Stimulated activated CD4-positive, alpha-beta T cell treated with anti-CD3 and anti-CD28 coated beads, Interleukin-2, amount 100 ng/mL, for 48 hours (primary cell): ENCODE measurements at regions not wholly inside any gene's neighbourhood (a gene's known extent, or its start where the extent isn't known, plus 50 kb on each side); places are given as distances from the start of the nearest gene placed in this dataset.
"Not testable (repeated sequence)": the region's sequence is repeated elsewhere in the genome, so short reads cannot be mapped to it uniquely, and the experiment has no call there.

Experiments used
- DNase-seq, 2 donors: peaks; one replicate each; pipeline ENCODE4 v3.0.0-alpha.2; 2020

GRCh38 chr7:69228212-69228811 is 370.0 kb upstream of the AUTS2 start:
- no peak for DNase-seq

DNA sequence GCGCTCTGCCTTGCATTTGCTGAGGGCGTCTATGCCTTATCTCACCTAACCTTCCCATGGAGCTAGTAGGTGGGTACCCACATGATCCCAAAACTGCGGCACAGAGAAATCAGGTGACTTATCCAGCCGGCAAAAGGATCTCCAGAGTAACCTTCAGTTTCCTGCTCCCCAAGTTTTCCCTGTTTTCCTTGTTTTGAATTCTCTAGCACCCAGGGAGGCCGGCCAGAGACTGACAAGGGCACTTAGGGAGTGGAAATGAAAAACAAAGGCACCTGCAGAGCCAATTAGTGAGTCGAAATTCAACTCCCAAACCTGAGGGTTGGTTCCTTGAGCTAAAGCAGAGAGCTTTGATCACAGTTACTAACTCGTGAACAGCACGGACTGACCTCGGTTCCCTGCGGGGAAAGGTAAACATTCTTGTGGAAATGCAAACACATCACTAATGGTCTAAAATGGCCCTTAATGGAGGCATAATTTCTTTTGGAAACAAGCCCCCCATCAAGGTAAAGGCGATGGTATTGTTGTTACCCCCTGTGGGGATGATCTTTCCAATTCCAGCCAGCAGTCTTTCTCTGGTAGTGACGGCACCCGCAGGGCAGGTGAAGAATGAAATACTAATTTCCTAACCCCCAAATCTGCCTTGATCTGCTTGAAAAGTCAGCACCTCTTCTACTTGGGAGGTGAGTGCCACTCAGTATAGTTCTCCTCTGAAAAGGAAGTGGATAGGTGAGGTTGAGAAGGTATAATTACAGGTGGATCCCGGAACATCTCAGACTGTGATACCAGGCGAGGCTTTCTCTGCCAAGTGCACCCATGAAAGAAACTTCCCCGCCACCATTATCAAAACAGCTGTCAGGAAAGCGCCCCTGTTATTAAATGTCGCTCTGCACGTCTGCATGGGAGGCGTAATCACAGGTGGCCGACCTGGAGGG is 365.6 kb upstream of the AUTS2 start:
- DNase-seq, result no peak

- no peak for DNase-seq
Observed at GRCh38 chr7:69237541-69237940, 360.7 kb upstream of the AUTS2 start.

DNA sequence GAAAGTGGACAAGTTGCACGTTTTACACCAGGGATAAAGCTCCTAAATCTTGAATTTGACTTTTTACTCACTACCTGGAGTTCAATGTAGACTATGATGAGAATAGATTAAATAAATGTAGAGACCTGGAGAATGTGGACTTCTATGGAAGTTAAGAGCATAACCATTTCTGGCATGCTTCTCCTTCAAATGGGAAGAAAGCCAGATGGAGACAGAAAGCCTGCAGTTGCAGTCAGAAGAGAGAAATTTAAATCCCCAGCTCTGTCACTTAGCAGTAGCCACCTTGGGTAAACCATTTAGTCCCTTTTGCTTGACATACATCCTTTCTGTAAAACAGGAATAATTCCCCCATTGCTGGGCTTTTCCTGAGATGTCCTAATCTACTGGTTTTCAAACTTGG is 355.3 kb upstream of the AUTS2 start:
- no peak for DNase-seq

GRCh38 chr7:69244701-69245100 is 353.6 kb upstream of the AUTS2 start:
- no peak for DNase-seq

- no peak for DNase-seq
Observed at GRCh38 chr7:69245646-69246045, 352.6 kb upstream of the AUTS2 start.

DNA sequence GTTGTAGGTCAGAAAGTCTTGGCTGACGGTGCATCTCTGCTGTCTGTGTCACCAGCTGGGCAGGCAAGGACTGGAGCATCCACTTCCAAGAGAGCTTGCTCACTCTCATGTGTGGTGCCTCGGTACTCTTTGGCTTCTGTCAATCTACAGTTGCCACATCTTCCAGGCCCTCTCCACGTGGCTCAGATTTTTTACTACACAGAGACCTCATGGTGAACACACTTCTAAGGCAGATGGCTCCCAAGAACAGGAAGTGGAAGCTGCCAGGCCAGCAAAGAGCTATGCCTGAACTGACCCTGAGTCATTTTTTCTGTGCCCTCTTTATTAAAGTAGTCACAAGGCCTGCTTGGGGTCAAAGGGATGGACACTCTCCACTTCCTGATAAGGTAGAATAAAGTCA is 351.5 kb upstream of the AUTS2 start:
- DNase-seq, result no peak

GRCh38 chr7:69248382-69248828 is 349.9 kb upstream of the AUTS2 start:
- not testable (repeated sequence) for DNase-seq

- no peak for DNase-seq
Observed at GRCh38 chr7:69250958-69251357, 347.3 kb upstream of the AUTS2 start.

- no peak for DNase-seq
Observed at GRCh38 chr7:69254643-69255042, 343.6 kb upstream of the AUTS2 start.

DNA sequence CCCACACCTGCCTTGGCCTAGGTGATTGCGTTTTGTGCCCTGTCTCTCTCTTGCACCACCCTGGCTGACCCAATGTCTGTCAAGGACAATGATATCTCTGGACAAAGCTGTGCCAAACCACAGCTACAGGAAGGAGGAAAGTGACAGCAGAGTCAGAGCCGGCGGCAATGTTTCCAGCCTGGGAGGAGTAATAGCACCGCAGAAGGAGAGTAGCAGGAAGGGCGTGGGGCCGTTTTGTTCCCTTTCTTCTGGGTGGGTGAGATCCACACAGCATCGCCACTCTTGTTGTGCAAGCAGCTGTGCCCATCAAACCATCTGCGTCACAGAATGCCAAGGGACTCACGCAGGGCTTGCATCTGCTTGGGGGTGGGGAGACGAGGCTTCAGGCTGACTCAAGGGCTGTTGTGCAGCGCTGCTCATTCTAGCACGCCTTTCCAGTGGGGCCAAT is 341.6 kb upstream of the AUTS2 start:
- no peak for DNase-seq

- no peak for DNase-seq
Observed at GRCh38 chr7:69257592-69257991, 340.7 kb upstream of the AUTS2 start.

DNA sequence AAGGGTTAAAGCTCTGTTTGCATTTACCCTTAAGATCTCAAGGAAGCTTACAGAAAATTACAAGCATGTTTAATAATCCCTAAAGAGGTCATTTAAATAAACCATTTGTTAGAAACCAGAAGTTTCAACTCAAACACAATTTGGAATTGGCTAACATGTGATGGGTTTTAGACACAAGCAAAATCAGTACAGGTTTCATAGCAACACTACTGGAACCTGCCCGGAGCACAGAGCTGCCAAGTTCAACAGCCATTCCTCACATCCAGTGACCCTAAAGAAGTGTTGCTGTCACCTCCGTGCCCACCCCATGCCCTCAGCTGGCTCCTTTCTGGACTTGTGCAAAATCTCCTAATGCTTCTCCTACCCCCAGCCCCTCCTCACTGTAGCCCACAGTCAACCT is 338.8 kb upstream of the AUTS2 start:
- DNase-seq, result no peak

- no peak for DNase-seq
Observed at GRCh38 chr7:69260023-69260422, 338.3 kb upstream of the AUTS2 start.

GRCh38 chr7:69263550-69263949 is 334.7 kb upstream of the AUTS2 start:
- DNase-seq, result no peak

GRCh38 chr7:69269806-69270205 is 328.5 kb upstream of the AUTS2 start:
- DNase-seq, result no peak

GRCh38 chr7:69272101-69272500 is 326.2 kb upstream of the AUTS2 start:
- DNase-seq, result no peak

DNA sequence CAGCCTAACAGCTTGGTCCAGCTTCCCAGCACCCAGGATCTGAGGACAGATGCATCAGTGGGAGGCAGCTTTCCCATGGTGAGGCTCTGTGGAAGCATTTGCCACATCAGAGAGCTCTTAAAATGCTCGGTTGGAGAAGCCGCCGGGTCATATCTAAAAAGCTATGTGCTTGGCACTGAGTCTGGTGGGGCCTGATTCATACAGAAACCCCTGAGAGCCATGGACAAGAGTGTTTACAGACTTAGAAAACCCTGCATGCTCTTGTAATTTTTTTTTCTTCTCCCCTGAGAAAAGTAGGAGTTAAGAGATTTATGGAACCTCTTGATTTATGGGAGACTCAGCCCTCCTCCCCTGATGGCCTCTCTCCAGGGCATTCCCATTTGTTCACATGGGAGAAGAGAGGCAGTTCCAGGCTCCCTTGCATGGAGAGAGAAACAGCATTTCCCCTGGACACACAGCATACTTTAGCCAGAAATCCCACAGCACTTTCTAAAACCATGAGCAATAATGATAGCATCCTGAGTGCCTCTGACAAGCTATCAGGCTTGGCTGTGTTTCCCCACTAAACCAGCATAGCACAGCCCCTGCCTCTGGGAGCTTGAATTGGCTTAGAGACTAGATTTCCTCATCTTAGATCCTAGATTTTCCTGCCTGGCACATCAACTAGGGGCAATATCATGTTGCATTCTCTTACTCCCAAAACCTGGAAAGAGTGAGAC is 322.1 kb upstream of the AUTS2 start:
- no peak for DNase-seq

DNA sequence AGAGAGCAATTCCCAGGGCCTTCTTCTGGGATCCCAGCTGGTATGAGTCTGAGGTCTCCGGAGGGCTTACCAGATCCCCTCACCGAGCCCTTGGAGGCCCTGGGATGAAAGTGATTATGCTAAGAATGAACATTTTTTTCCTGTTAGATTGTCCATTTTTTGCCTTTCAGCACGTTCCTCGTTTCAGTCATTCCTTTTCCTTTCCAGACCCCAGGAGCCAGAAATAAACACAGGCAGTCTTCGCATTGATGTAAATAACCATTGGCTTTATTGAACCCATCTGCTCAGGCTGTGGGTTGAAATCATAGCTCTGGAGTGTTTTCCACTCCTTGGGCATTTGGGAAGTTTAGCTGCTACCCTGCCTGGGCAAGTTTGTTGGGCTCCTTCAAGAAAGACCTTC is 320.9 kb upstream of the AUTS2 start:
- DNase-seq, result no peak

GRCh38 chr7:69282946-69283345 is 315.3 kb upstream of the AUTS2 start:
- DNase-seq, result no peak

DNA sequence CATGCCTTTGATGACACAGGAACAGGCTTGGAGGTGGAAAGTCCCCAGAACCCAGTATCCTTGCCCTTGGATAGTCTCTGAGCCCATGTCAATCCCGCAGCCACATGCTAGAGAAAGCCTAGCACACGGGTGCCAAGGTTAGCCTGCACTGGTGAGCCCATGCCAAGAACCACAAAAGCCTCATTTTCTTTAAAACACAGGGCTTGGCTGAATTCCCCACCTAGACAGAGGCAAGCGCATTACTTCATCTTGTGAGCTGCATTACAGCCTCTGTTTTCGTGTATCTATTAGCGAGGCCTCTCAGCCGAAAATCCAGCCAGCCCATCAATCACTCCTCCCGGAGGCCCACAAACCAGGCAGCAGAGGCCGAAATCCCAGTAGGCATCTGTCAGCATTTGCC is 314.9 kb upstream of the AUTS2 start:
- no peak for DNase-seq

- no peak for DNase-seq
Observed at GRCh38 chr7:69285854-69286253, 312.4 kb upstream of the AUTS2 start.

DNA sequence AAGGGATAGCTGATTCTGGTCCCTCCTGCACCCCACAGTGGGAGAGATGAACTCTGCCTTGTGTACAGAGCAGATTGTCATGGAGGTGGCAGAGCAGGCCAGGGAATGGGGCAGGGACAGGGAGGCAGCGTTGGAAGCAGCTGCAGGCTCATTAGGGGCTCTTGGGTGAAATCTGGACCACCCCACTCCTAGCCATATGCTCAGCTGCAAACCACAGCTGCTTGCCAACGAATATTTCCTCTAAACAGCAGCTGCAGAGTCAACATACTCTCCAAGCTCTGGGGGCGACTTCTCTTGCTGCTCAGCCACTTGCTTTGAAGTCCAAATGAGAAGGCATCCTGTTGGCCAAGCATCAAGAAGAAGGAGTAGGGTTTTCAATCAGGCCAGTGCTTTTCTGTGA is 302.3 kb upstream of the AUTS2 start:
- no peak for DNase-seq

- DNase-seq, result no peak
Observed at GRCh38 chr7:69301253-69301652, 297.0 kb upstream of the AUTS2 start.
